ENCODE measurements at regions not wholly inside any gene's neighbourhood (a gene's known extent, or its start where the extent isn't known, plus 50 kb on each side); places are given as distances from the start of the nearest gene placed in this dataset.
A peak's percentile ranks its signal among the peaks of the same experiment; 100 is the strongest.

- Histone ChIP-seq H3K23me2 (ENCODE audit: low read depth, low read length) (no peaks in the 10 kb centered on the region), H3K4ac (replicated peaks; ENCODE audit: insufficient read length, low read depth, low read length) (no peak overlapping the region), H3K14ac (ENCODE audit: insufficient read length) (no peak overlapping the region), H3K23ac (ENCODE audit: insufficient read length) (no peak overlapping the region), H2BK20ac (ENCODE audit: low read length) (no peak overlapping the region), H3K27me3 (replicated peaks in 1 of 4; ENCODE audit: control insufficient read depth in 3 of 4, extremely low read depth in 1 of 4, insufficient read depth in 3 of 4, low read length in 3 of 4) (peaks cover 0 to 2% (median 0%) of the 10 kb centered on the region in 4 experiments; a peak in 1 of 7 replicates), H4K91ac (replicated peaks; ENCODE audit: insufficient read length, low read length) (no peak overlapping the region), H3K4me1 (replicated peaks in 1 of 4; ENCODE audit: control insufficient read depth in 3 of 4, insufficient read depth in 4 of 4, low read length in 3 of 4) (peaks cover 0 to 3% (median under 1%) of the 10 kb centered on the region in 4 experiments; a peak in 2 of 7 replicates), H3K18ac (ENCODE audit: extremely low read depth, low read length) (no peak overlapping the region), H3K9ac (replicated peaks in 1 of 4; ENCODE audit: extremely low read depth in 1 of 4, low read depth in 3 of 4, low read length in 3 of 4) (no peak overlapping the region), H3K4me3 (ENCODE audit: extremely low read depth in 1 of 4, insufficient read depth in 2 of 4, low read depth in 3 of 4, low read length in 4 of 4) (no peak overlapping the region), H3K56ac (replicated peaks; ENCODE audit: insufficient read length, low read depth, low read length) (no peak overlapping the region), H2BK120ac (replicated peaks; ENCODE audit: low read depth, low read length) (no peak overlapping the region), H3K27ac (ENCODE audit: low read depth, low read length) (no peak overlapping the region), H4K20me1 (replicated peaks in 1 of 2; ENCODE audit: control insufficient read depth in 1 of 2, insufficient read depth in 2 of 2, low read length in 2 of 2) (no peaks in the 10 kb centered on the region), H2BK15ac (ENCODE audit: low read length) (no peak overlapping the region), H3K9me3 (ENCODE audit: insufficient read depth in 2 of 2, low read depth in 1 of 2, low read length in 1 of 2) (no peaks in the 10 kb centered on the region), H3K79me2 (ENCODE audit: control insufficient read depth in 1 of 2, insufficient read depth in 2 of 2, low read length in 2 of 2) (no peaks in the 10 kb centered on the region), H2BK5ac (ENCODE audit: low read depth, low read length) (no peak overlapping the region), H2BK12ac (ENCODE audit: low read depth, low read length) (no peak overlapping the region), H4K8ac (ENCODE audit: extremely low read depth, insufficient read depth, low read length) (no peak overlapping the region), H2AFZ (ENCODE audit: low read length) (peak overlapping the region; percentile 8; the same call in 1 of the 2 replicates), H4K5ac (ENCODE audit: insufficient read length, low read depth, low read length) (no peak overlapping the region), H2AK5ac (ENCODE audit: low read depth, low read length) (no peak overlapping the region), H3K4me2 (ENCODE audit: insufficient read depth in 1 of 2, low read depth in 2 of 2, low read length in 2 of 2) (no peak overlapping the region), H3K79me1 (ENCODE audit: low read depth, low read length) (no peaks in the 10 kb centered on the region), H3K36me3 (ENCODE audit: control insufficient read depth in 2 of 4, insufficient read depth in 4 of 4, low read length in 3 of 4) (no peaks in the 10 kb centered on the region)
- DNase-seq (ENCODE audit: low read depth in 1 of 2, low spot score in 2 of 2) (no peak), FAIRE-seq (no peak)
- ChIA-PET CTCF (ENCODE audit: partially characterized antibody) (interaction anchor here (0.6 to 1.1 kb wide), 3 partner anchors 11 to 27 kb away, joined by 3 to 4 read pairs (median 3); no protein-coding TSS in a partner anchor), POLR2A (ENCODE audit: partially characterized antibody) (no interaction called here)
- TF ChIP-seq SP4 (IDR thresholded peaks at IDR 0.05; ENCODE audit: low read length) (no peak), FOSL1 (IDR thresholded peaks at IDR 0.05; ENCODE audit: insufficient read depth, low read depth, low read length) (no peak), POU5F1 (IDR thresholded peaks at IDR 0.05; ENCODE audit: low read depth, low read length) (no peak), HDAC6 (IDR thresholded peaks at IDR 0.05; ENCODE audit: low read depth, low read length) (no peak), EP300 (IDR thresholded peaks at IDR 0.05; ENCODE audit: borderline replicate concordance in 1 of 2, low read depth in 2 of 2, low read length in 2 of 2) (no peak), CTBP2 (IDR thresholded peaks at IDR 0.05; ENCODE audit: borderline replicate concordance, insufficient read depth, insufficient read length, low read length) (no peak), HDAC2 (IDR thresholded peaks at IDR 0.05; ENCODE audit: borderline replicate concordance in 1 of 2, low read depth in 2 of 2, low read length in 2 of 2) (no peak), KDM1A (IDR thresholded peaks at IDR 0.05; ENCODE audit: borderline replicate concordance, low read length) (no peak)
- 100% methylated on average over 2 of the region's 2 CpGs; no CpG with 5 or more reads in 1 of the 2 experiments for WGBS, 2 experiments (ENCODE audit: extremely low coverage in 1 of 2, insufficient coverage in 1 of 2, insufficient read length in 1 of 2, insufficient replicate concordance in 2 of 2, low coverage in 1 of 2, low lambda C conversion rate in 2 of 2, missing lambda C conversion rate in 1 of 2)
Measured at GRCh38 chr10:55740110-55740509, 620.9 kb downstream of the ZWINT start.

All from H1 (cell line).